Esophagus muscularis mucosa (tissue), 4 donors: ENCODE measurements at regions not wholly inside any gene's neighbourhood (a gene's known extent, or its start where the extent isn't known, plus 50 kb on each side); places are given as distances from the start of the nearest gene placed in this dataset.
A peak's percentile ranks its signal among the peaks of the same experiment; 100 is the strongest.

Source experiments
- EP300 ChIP-seq: sonication (generic); formaldehyde crosslinking; IDR thresholded peaks from one replicate; pipeline ENCODE4 v1.6.1; 2017; ENCODE audit warnings: antibody characterized with exemption
- POLR2A ChIP-seq: fragments of 450-650 bp; IDR thresholded peaks from one replicate; pipeline ENCODE4 v1.6.1; 2017; ENCODE audit warnings: antibody characterized with exemption, moderate library complexity, mild to moderate bottlenecking, low read depth
- POLR2AphosphoS5 ChIP-seq, 2 donors: sonication (generic); formaldehyde crosslinking; IDR thresholded peaks; one replicate each; pipeline ENCODE4 v1.6.1; 2017; ENCODE audit warnings: antibody characterized with exemption in 2 of 2
- TF ChIP-seq, protein P1 (sequence below), 3 experiments: fragments of 200-600 bp in 2 of 3; fragments of 450-650 bp in 1 of 3; sonication (generic) in 2 of 3; IDR thresholded peaks; one replicate each; pipeline ENCODE4 v1.5.1; 2017 to 2019; ENCODE audit warnings: antibody characterized with exemption in 3 of 3, mild to moderate bottlenecking in 2 of 3, moderate library complexity in 1 of 3

DNA sequence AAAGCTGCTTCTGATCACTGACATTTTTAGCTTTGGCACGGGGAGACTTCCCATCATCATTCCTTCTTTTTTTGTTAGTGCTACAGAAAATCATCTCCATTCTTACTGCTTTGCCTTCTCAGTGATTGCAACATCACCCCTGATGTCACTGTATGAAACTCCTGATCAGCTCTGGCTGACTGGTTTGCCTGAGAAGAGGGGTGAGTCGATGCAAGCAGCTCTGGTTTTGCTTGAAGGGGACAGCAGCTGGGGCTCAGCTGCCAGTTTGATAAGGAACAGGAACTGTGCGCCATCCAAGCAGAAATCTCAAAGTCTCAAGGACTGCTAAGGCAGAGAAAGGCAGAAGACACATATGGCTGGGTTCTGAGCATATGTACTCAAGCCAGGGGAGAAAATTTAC lies 808.5 kb upstream of the CELF2 start:
- TF ChIP-seq, protein P1, sequence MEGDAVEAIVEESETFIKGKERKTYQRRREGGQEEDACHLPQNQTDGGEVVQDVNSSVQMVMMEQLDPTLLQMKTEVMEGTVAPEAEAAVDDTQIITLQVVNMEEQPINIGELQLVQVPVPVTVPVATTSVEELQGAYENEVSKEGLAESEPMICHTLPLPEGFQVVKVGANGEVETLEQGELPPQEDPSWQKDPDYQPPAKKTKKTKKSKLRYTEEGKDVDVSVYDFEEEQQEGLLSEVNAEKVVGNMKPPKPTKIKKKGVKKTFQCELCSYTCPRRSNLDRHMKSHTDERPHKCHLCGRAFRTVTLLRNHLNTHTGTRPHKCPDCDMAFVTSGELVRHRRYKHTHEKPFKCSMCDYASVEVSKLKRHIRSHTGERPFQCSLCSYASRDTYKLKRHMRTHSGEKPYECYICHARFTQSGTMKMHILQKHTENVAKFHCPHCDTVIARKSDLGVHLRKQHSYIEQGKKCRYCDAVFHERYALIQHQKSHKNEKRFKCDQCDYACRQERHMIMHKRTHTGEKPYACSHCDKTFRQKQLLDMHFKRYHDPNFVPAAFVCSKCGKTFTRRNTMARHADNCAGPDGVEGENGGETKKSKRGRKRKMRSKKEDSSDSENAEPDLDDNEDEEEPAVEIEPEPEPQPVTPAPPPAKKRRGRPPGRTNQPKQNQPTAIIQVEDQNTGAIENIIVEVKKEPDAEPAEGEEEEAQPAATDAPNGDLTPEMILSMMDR (IDR thresholded peaks at IDR 0.05), result no peak
- TF ChIP-seq POLR2A, result no peak
- TF ChIP-seq POLR2AphosphoS5 (IDR thresholded peaks at IDR 0.05), result peak in 1 of 2 donors; percentile 5
- TF ChIP-seq EP300, result no peak
